GM12891 (cell line): ENCODE measurements at regions not wholly inside any gene's neighbourhood (a gene's known extent, or its start where the extent isn't known, plus 50 kb on each side); places are given as distances from the start of the nearest gene placed in this dataset.

Experiments
- POLR2A ChIP-seq: IDR thresholded peaks from 2 replicates; pipeline ENCODE4 v1.6.1; 2011; ENCODE audit warnings: low read depth, low read length, control low read depth
- POLR2AphosphoS5 ChIP-seq: IDR thresholded peaks from 2 replicates; pipeline ENCODE4 v1.6.1; 2011; ENCODE audit warnings: low read depth, low read length, control low read depth
- POU2F2 ChIP-seq: IDR thresholded peaks from 2 replicates; pipeline ENCODE4 v1.6.1; 2011; ENCODE audit warnings: low read depth, mild to moderate bottlenecking, control low read depth, low read length, moderate library complexity
- TAF1 ChIP-seq: IDR thresholded peaks from 2 replicates; pipeline ENCODE4 v1.6.1; 2011; ENCODE audit warnings: low read depth, low read length, control low read depth

- no peak for TF ChIP-seq POLR2AphosphoS5
- no peak for TF ChIP-seq POLR2A
- no peak for TF ChIP-seq TAF1
- no peak for TF ChIP-seq POU2F2
These were observed 76.3 kb downstream of the PERP start for GRCh38 chr6:138030872-138031271.
